ENCODE measurements at regions not wholly inside any gene's neighbourhood (a gene's known extent, or its start where the extent isn't known, plus 50 kb on each side); places are given as distances from the start of the nearest gene placed in this dataset.
"Not testable (repeated sequence)": the region's sequence is repeated elsewhere in the genome, so short reads cannot be mapped to it uniquely, and the experiment has no call there.

- DNase-seq (ENCODE audit: low read depth), result no peak
Measured at GRCh38 chr21:28174701-28175100, 818.0 kb downstream of the LTN1 start.

GRCh38 chr21:28174006-28174405, 818.7 kb downstream of the LTN1 start:
- no peak for DNase-seq (ENCODE audit: low read depth)

GRCh38 chr21:28172376-28172775, 820.3 kb downstream of the LTN1 start:
- DNase-seq (ENCODE audit: low read depth), result no peak

GRCh38 chr21:28167366-28167765, 825.3 kb downstream of the LTN1 start:
- no peak for DNase-seq (ENCODE audit: low read depth)

- DNase-seq (ENCODE audit: low read depth), result not testable (repeated sequence)
Measured at GRCh38 chr21:28164519-28164918, 828.2 kb downstream of the LTN1 start.

- not testable (repeated sequence) for DNase-seq (ENCODE audit: low read depth)
Measured at GRCh38 chr21:28162052-28162451, 830.6 kb downstream of the LTN1 start.

GRCh38 chr21:28160378-28160777, 832.3 kb downstream of the LTN1 start:
- no peak for DNase-seq (ENCODE audit: low read depth)

- no peak for DNase-seq (ENCODE audit: low read depth)
Measured at GRCh38 chr21:28159396-28159795, 833.3 kb downstream of the LTN1 start.

- no peak for DNase-seq (ENCODE audit: low read depth)
Measured at GRCh38 chr21:28156590-28156989, 836.1 kb downstream of the LTN1 start.

- no peak for DNase-seq (ENCODE audit: low read depth)
Measured at GRCh38 chr21:28154121-28154520, 838.6 kb downstream of the LTN1 start.

- DNase-seq (ENCODE audit: low read depth), result no peak
Measured at GRCh38 chr21:28152732-28153131, 839.9 kb downstream of the LTN1 start.

GRCh38 chr21:28151758-28152157, 840.9 kb downstream of the LTN1 start:
- DNase-seq (ENCODE audit: low read depth), result no peak

- no peak for DNase-seq (ENCODE audit: low read depth)
Measured at GRCh38 chr21:28150778-28151177, 841.9 kb downstream of the LTN1 start.

- DNase-seq (ENCODE audit: low read depth), result no peak
Measured at GRCh38 chr21:28148400-28149064, 844.1 kb downstream of the LTN1 start.

- DNase-seq (ENCODE audit: low read depth), result no peak
Measured at GRCh38 chr21:28144653-28145052, 848.0 kb downstream of the LTN1 start.

GRCh38 chr21:28144089-28144488, 848.6 kb downstream of the LTN1 start:
- no peak for DNase-seq (ENCODE audit: low read depth)

GRCh38 chr21:28142697-28143096, 850.0 kb downstream of the LTN1 start:
- no peak for DNase-seq (ENCODE audit: low read depth)

- no peak for DNase-seq (ENCODE audit: low read depth)
Measured at GRCh38 chr21:28138272-28138671, 854.4 kb downstream of the LTN1 start.

GRCh38 chr21:28136656-28137255, 855.9 kb downstream of the LTN1 start:
- DNase-seq (ENCODE audit: low read depth), result no peak

GRCh38 chr21:28135646-28136045, 857.0 kb downstream of the LTN1 start:
- DNase-seq (ENCODE audit: low read depth), result no peak

GRCh38 chr21:28133116-28133515, 859.6 kb downstream of the LTN1 start:
- no peak for DNase-seq (ENCODE audit: low read depth)

- no peak for DNase-seq (ENCODE audit: low read depth)
Measured at GRCh38 chr21:28132713-28133112, 860.0 kb downstream of the LTN1 start.

- DNase-seq (ENCODE audit: low read depth), result no peak
Measured at GRCh38 chr21:28127175-28127785, 865.4 kb downstream of the LTN1 start.
